MM.1S (cell line): ENCODE measurements at regions not wholly inside any gene's neighbourhood (a gene's known extent, or its start where the extent isn't known, plus 50 kb on each side); places are given as distances from the start of the nearest gene placed in this dataset.

Source experiments
- CTCF ChIP-seq: fragments of 300-600 bp; sonication (generic); IDR thresholded peaks from 2 replicates; pipeline ENCODE4 v1.5.1; 2016; ENCODE audit warnings: antibody characterized with exemption, low read length, mixed read lengths
- EZH2 ChIP-seq: fragments of 300-600 bp; sonication (generic); optimal IDR thresholded peaks from 2 replicates; pipeline ENCODE3; 2017; ENCODE audit warnings: low read depth, mild to moderate bottlenecking, antibody characterized with exemption, low read length, mixed read lengths

GRCh38 chr10:1886039-1886438, 148.7 kb upstream of the ADARB2 start:
- TF ChIP-seq CTCF: no peak
- TF ChIP-seq EZH2: no peak
